Gastrocnemius medialis (tissue), 4 donors: ENCODE measurements at regions not wholly inside any gene's neighbourhood (a gene's known extent, or its start where the extent isn't known, plus 50 kb on each side); places are given as distances from the start of the nearest gene placed in this dataset.

Experiments used
- ATAC-seq, 2 donors: fragments of 150-250 bp; one replicate each; pipeline ENCODE4 v1.9.1; 2016
- DNase-seq, 2 donors: peaks; one replicate each; pipeline ENCODE4 v3.0.0-alpha.2; 2019
- H3K27ac ChIP-seq, 4 donors: fragments of 200-600 bp; sonication (generic); 1 replicate in 1 of 4; 2 replicates in 3 of 4; pipeline ENCODE4 v1.5.1; 2016 to 2018; ENCODE audit warnings: mild to moderate bottlenecking in 2 of 4, moderate library complexity in 1 of 4
- H3K27me3 ChIP-seq, 3 donors: fragments of 200-600 bp; sonication (generic) in 2 of 3; 1 replicate in 1 of 3; 2 replicates in 2 of 3; pipeline versions ENCODE4 v1.5.1 to v1.6.0; 2016 to 2019; ENCODE audit warnings: mild to moderate bottlenecking in 1 of 3, moderate library complexity in 1 of 3
- H3K36me3 ChIP-seq, 2 donors: fragments of 200-600 bp; sonication (generic) in 1 of 2; one replicate each; pipeline ENCODE4 v1.5.1; 2017 to 2018
- H3K4me1 ChIP-seq, 2 donors: fragments of 200-600 bp; sonication (generic) in 1 of 2; one replicate each; pipeline ENCODE4 v1.5.1; 2016 to 2017; ENCODE audit warnings: mild to moderate bottlenecking in 2 of 2
- H3K4me3 ChIP-seq, 4 donors: fragments of 200-600 bp; sonication (generic) in 3 of 4; 1 replicate in 1 of 4; 2 replicates in 3 of 4; pipeline ENCODE4 v1.5.1; 2016 to 2019; ENCODE audit warnings: mild to moderate bottlenecking in 2 of 4
- H3K9me3 ChIP-seq, 3 donors: fragments of 200-600 bp; sonication (generic) in 2 of 3; 1 replicate in 1 of 3; 2 replicates in 2 of 3; pipeline ENCODE4 v1.5.1; 2016 to 2019
- CTCF ChIP-seq, 5 experiments: fragments of 450-650 bp in 3 of 5; fragments of 200-600 bp in 2 of 5; sonication (generic) in 2 of 5; IDR thresholded peaks in 4 of 5; conservative IDR thresholded peaks in 1 of 5; 1 replicate in 4 of 5; 2 replicates in 1 of 5; pipeline ENCODE4 v1.5.1; 2016 to 2019; ENCODE audit warnings: antibody characterized with exemption in 5 of 5, mild to moderate bottlenecking in 3 of 5, moderate library complexity in 3 of 5
- POLR2A ChIP-seq, 2 donors: fragments of 450-650 bp; IDR thresholded peaks; one replicate each; pipeline ENCODE4 v1.6.1; 2017; ENCODE audit warnings: antibody characterized with exemption in 2 of 2, mild to moderate bottlenecking in 2 of 2, moderate library complexity in 2 of 2
- in situ Hi-C, 4 donors: fragments of 200-750 bp; cut with MboI; loops; one replicate each; pipeline versions ENCODE4 v1.15.0 to v1.8.0; 2017; ENCODE audit warnings: low sequenced_read_pairs in 4 of 4
- intact Hi-C: fragments of 100-400 bp; cut with DNase I; formaldehyde crosslinking; loops from one replicate; pipeline ENCODE4 v1.15.1; 2023; ENCODE audit warnings: low total_unique reads

GRCh38 chr10:131795761-131796160, 105.0 kb upstream of the PPP2R2D start:
- Histone ChIP-seq H3K4me1 (no peaks in the 10 kb centered on the region), H3K4me3 (no peak overlapping the region), H3K27ac (no peak overlapping the region), H3K9me3 (peaks cover 0 to 3% (median 3%) of the 10 kb centered on the region in 3 donors), H3K27me3 (peaks cover 0 to 6% (median 0%) of the 10 kb centered on the region in 3 donors), H3K36me3 (no peaks in the 10 kb centered on the region)
- DNase-seq (no peak), ATAC-seq (no peak)
- TF ChIP-seq CTCF (IDR thresholded peaks at IDR 0.05 in 4 of 5, conservative IDR thresholded peaks at IDR 0.05 in 1 of 5) (no peak), POLR2A (IDR thresholded peaks at IDR 0.05) (no peak)
- in situ Hi-C loops (no loop called here), intact Hi-C loops (no loop called here)

- intact Hi-C loops (no loop called here), in situ Hi-C loops (no loop called here)
Observed at GRCh38 chr10:131797626-131798025, 103.2 kb upstream of the PPP2R2D start.

GRCh38 chr10:131799429-131799828, 101.4 kb upstream of the PPP2R2D start:
- no peaks in the 10 kb centered on the region for H3K36me3 ChIP-seq
- intact Hi-C loops (no loop called here), in situ Hi-C loops (no loop called here)
- peaks cover 0 to 3% (median 3%) of the 10 kb centered on the region in 3 donors for H3K9me3 ChIP-seq
- H3K4me1 ChIP-seq = no peaks in the 10 kb centered on the region
- no peak overlapping the region for H3K27ac ChIP-seq
- DNase-seq = no peak
- H3K27me3 ChIP-seq = peaks cover 0 to 6% (median 0%) of the 10 kb centered on the region in 3 donors
- H3K4me3 ChIP-seq = no peak overlapping the region
- ATAC-seq = no peak
- TF ChIP-seq POLR2A (IDR thresholded peaks at IDR 0.05) (no peak), CTCF (IDR thresholded peaks at IDR 0.05 in 4 of 5, conservative IDR thresholded peaks at IDR 0.05 in 1 of 5) (no peak)

More at GRCh38 chr10:131797626-131798025, 103.2 kb upstream of the PPP2R2D start:
- H3K9me3 ChIP-seq = peaks cover 0 to 3% (median 3%) of the 10 kb centered on the region in 3 donors
- no peak overlapping the region for H3K4me3 ChIP-seq
- H3K27me3 ChIP-seq = peaks cover 0 to 6% (median 0%) of the 10 kb centered on the region in 3 donors
- no peak overlapping the region for H3K27ac ChIP-seq
- no peaks in the 10 kb centered on the region for H3K36me3 ChIP-seq
- no peak for ATAC-seq
- DNase-seq = no peak
- H3K4me1 ChIP-seq = no peaks in the 10 kb centered on the region
- TF ChIP-seq CTCF (IDR thresholded peaks at IDR 0.05 in 4 of 5, conservative IDR thresholded peaks at IDR 0.05 in 1 of 5) = no peak
- no peak for TF ChIP-seq POLR2A (IDR thresholded peaks at IDR 0.05)

GRCh38 chr10:131802156-131802915, 98.5 kb upstream of the PPP2R2D start:
- intact Hi-C loops = no loop called here
- no peak overlapping the region for H3K4me3 ChIP-seq
- ATAC-seq = no peak
- no peaks in the 10 kb centered on the region for H3K4me1 ChIP-seq
- no peak for DNase-seq
- in situ Hi-C loops = no loop called here
- peaks cover 0 to 3% (median 0%) of the 10 kb centered on the region in 3 donors for H3K9me3 ChIP-seq
- no peaks in the 10 kb centered on the region for H3K36me3 ChIP-seq
- peaks cover 0 to 1% (median 0%) of the 10 kb centered on the region in 3 donors for H3K27me3 ChIP-seq
- no peak overlapping the region for H3K27ac ChIP-seq
- TF ChIP-seq CTCF (IDR thresholded peaks at IDR 0.05 in 4 of 5, conservative IDR thresholded peaks at IDR 0.05 in 1 of 5) (no peak), POLR2A (IDR thresholded peaks at IDR 0.05) (no peak)
